ENCODE measurements at regions not wholly inside any gene's neighbourhood (a gene's known extent, or its start where the extent isn't known, plus 50 kb on each side); places are given as distances from the start of the nearest gene placed in this dataset.

GRCh38 chr3:102085431-102086176, 236.3 kb downstream of the NFKBIZ start:
- no peak for DNase-seq

- DNase-seq: no peak
Measured at GRCh38 chr3:102087236-102087635, 237.9 kb downstream of the NFKBIZ start.

GRCh38 chr3:102089239-102089638, 239.9 kb downstream of the NFKBIZ start:
- no peak for DNase-seq

GRCh38 chr3:102089904-102090720, 240.8 kb downstream of the NFKBIZ start:
- no peak for DNase-seq

GRCh38 chr3:102090721-102091045, 241.4 kb downstream of the NFKBIZ start:
- no peak for DNase-seq

- no peak for DNase-seq
Measured at GRCh38 chr3:102091358-102091757, 242.0 kb downstream of the NFKBIZ start.

GRCh38 chr3:102092617-102093466, 243.5 kb downstream of the NFKBIZ start:
- no peak for DNase-seq

GRCh38 chr3:102094506-102094905, 245.2 kb downstream of the NFKBIZ start:
- DNase-seq: no peak

GRCh38 chr3:102095383-102095782, 246.1 kb downstream of the NFKBIZ start:
- DNase-seq: no peak

- DNase-seq: no peak
Measured at GRCh38 chr3:102096066-102096465, 246.8 kb downstream of the NFKBIZ start.

GRCh38 chr3:102098130-102098885, 249.0 kb downstream of the NFKBIZ start:
- DNase-seq: no peak

GRCh38 chr3:102099913-102100312, 250.6 kb downstream of the NFKBIZ start:
- DNase-seq: no peak

- DNase-seq: no peak
Measured at GRCh38 chr3:102102394-102102793, 253.1 kb downstream of the NFKBIZ start.

GRCh38 chr3:102104033-102104432, 254.7 kb downstream of the NFKBIZ start:
- no peak for DNase-seq

- DNase-seq: no peak
Measured at GRCh38 chr3:102105193-102105592, 255.9 kb downstream of the NFKBIZ start.

- peak; percentile 7 for DNase-seq
Measured at GRCh38 chr3:102106416-102107097, 257.2 kb downstream of the NFKBIZ start.

GRCh38 chr3:102112704-102113230, 263.5 kb downstream of the NFKBIZ start:
- no peak for DNase-seq

- DNase-seq: no peak
Measured at GRCh38 chr3:102113421-102114041, 264.2 kb downstream of the NFKBIZ start.

GRCh38 chr3:102114264-102114979, 265.1 kb downstream of the NFKBIZ start:
- DNase-seq: peak; percentile 72

- no peak for DNase-seq
Measured at GRCh38 chr3:102122527-102122926, 273.2 kb downstream of the NFKBIZ start.
